GM18520 (cell line): ENCODE measurements at regions not wholly inside any gene's neighbourhood (a gene's known extent, or its start where the extent isn't known, plus 50 kb on each side); places are given as distances from the start of the nearest gene placed in this dataset.

Source experiments
- ATAC-seq: cut with Tn5 transposase; IDR thresholded peaks from one replicate; pipeline ENCODE4 v1.9.1; 2021; ENCODE audit not compliant: unreplicated experiment

- no peak for ATAC-seq
Measured at GRCh38 chr3:24905266-24905665, 410.6 kb upstream of the THRB start.

GRCh38 chr3:24907106-24907505 lies 412.5 kb upstream of the THRB start:
- no peak for ATAC-seq

GRCh38 chr3:24911076-24911475 lies 416.4 kb upstream of the THRB start:
- no peak for ATAC-seq

- no peak for ATAC-seq
Measured at GRCh38 chr3:24915639-24916038, 421.0 kb upstream of the THRB start.

- no peak for ATAC-seq
Measured at GRCh38 chr3:24917908-24918307, 423.3 kb upstream of the THRB start.

- no peak for ATAC-seq
Measured at GRCh38 chr3:24923570-24923969, 428.9 kb upstream of the THRB start.

GRCh38 chr3:24929521-24929920 lies 434.9 kb upstream of the THRB start:
- ATAC-seq: no peak

- ATAC-seq: no peak
Measured at GRCh38 chr3:24933401-24933800, 438.8 kb upstream of the THRB start.

- ATAC-seq: no peak
Measured at GRCh38 chr3:24936574-24936973, 441.9 kb upstream of the THRB start.

- no peak for ATAC-seq
Measured at GRCh38 chr3:24937228-24937627, 442.6 kb upstream of the THRB start.

- ATAC-seq: no peak
Measured at GRCh38 chr3:24937780-24938179, 443.1 kb upstream of the THRB start.

GRCh38 chr3:24943961-24944360 lies 449.3 kb upstream of the THRB start:
- no peak for ATAC-seq

- ATAC-seq: no peak
Measured at GRCh38 chr3:24944805-24945520, 450.3 kb upstream of the THRB start.

- no peak for ATAC-seq
Measured at GRCh38 chr3:24945563-24945962, 450.9 kb upstream of the THRB start.

- ATAC-seq: no peak
Measured at GRCh38 chr3:24947103-24947502, 452.5 kb upstream of the THRB start.

- ATAC-seq: no peak
Measured at GRCh38 chr3:24951180-24951579, 456.5 kb upstream of the THRB start.

GRCh38 chr3:24952388-24952787 lies 457.7 kb upstream of the THRB start:
- no peak for ATAC-seq

GRCh38 chr3:24953060-24953771 lies 458.6 kb upstream of the THRB start:
- no peak for ATAC-seq

- no peak for ATAC-seq
Measured at GRCh38 chr3:24956613-24957012, 462.0 kb upstream of the THRB start.

- ATAC-seq: no peak
Measured at GRCh38 chr3:24958271-24958670, 463.6 kb upstream of the THRB start.

- ATAC-seq: no peak
Measured at GRCh38 chr3:24958910-24959447, 464.3 kb upstream of the THRB start.
